Heart right ventricle (tissue), 16 donors: ENCODE measurements at regions not wholly inside any gene's neighbourhood (a gene's known extent, or its start where the extent isn't known, plus 50 kb on each side); places are given as distances from the start of the nearest gene placed in this dataset.

Source experiments
- ATAC-seq, 8 donors: fragments of 200-7000 bp; cut with Tn5 transposase; one replicate each; pipeline ENCODE4 v1.9.1; 2020; ENCODE audit warnings: mild to moderate bottlenecking in 8 of 8, moderate library complexity in 8 of 8, moderate number of reproducible peaks in 1 of 8
- DNase-seq, 2 donors: peaks; one replicate each; pipeline ENCODE4 v3.0.0-alpha.2; 2020
- H3K27ac ChIP-seq, 10 donors: fragments of 200-600 bp; sonication (generic) in 2 of 10; one replicate each; pipeline versions ENCODE4 v1.5.0 to v1.8.0; 2020 to 2022; ENCODE audit warnings: mild to moderate bottlenecking in 3 of 10
- H3K27me3 ChIP-seq, 7 donors: fragments of 200-600 bp; one replicate each; pipeline ENCODE4 v1.8.0; 2021 to 2022; ENCODE audit warnings: mild to moderate bottlenecking in 2 of 7
- H3K36me3 ChIP-seq, 9 donors: fragments of 200-600 bp; sonication (generic) in 1 of 9; one replicate each; pipeline versions ENCODE4 v1.5.0 to v1.8.0; 2020 to 2022; ENCODE audit warnings: mild to moderate bottlenecking in 2 of 9
- H3K4me1 ChIP-seq, 9 donors: fragments of 200-600 bp; sonication (generic) in 1 of 9; one replicate each; pipeline versions ENCODE4 v1.5.0 to v1.8.0; 2020 to 2022; ENCODE audit warnings: mild to moderate bottlenecking in 4 of 9
- H3K4me3 ChIP-seq, 10 donors: fragments of 200-600 bp; sonication (generic) in 2 of 10; one replicate each; pipeline versions ENCODE4 v1.5.0 to v1.8.0; 2020 to 2022; ENCODE audit warnings: mild to moderate bottlenecking in 7 of 10, moderate library complexity in 2 of 10
- H3K9me3 ChIP-seq, 11 donors: fragments of 200-600 bp in 10 of 11; sonication (generic) in 2 of 11; one replicate each; pipeline versions ENCODE4 v1.5.0 to v1.8.0; 2013 to 2022; ENCODE audit warnings: mild to moderate bottlenecking in 2 of 11, control low read depth in 1 of 11, moderate library complexity in 1 of 11
- WGBS, 2 donors: extraction: QIAGEN DNeasy Blood & Tissue Kit; methylation state at CpG; one replicate each; pipeline ENCODE4 v1.1.7; 2013; ENCODE audit warnings: inconsistent platforms in 1 of 2; 5-methylcytosine and 5-hydroxymethylcytosine counted together
- intact Hi-C, 10 donors: fragments of 100-400 bp; cut with DNase I; formaldehyde crosslinking; loops; one replicate each; pipeline versions ENCODE4 v1.11.1 to v1.14.2; 2022
- TF ChIP-seq, protein P1 (sequence below), 9 donors: fragments of 200-600 bp; sonication (generic) in 2 of 9; IDR thresholded peaks; one replicate each; pipeline versions ENCODE4 v1.5.0 to v1.8.0; 2021 to 2022; ENCODE audit warnings: antibody characterized with exemption in 9 of 9, mild to moderate bottlenecking in 5 of 9, moderate library complexity in 1 of 9
- donor health status: Arrhythmogenic right ventricular cardiomyopathy.
- donor health status: ischemic (EF 13 %, LVEDD 7.1; RV severe dilation, severe dysfunction).
- donor health status: healthy with polysubstance abuse.
- donor health status: DM: no; HTN: yes; CAD: no.
- donor health status: DM: no; HTN: no; CAD: no.
- donor health status: ischemic (EF 25% LVEDD 6.9; RV normal size, moderate dysfunction).
- donor health status: ischemic (EF 25% LVEDD 5.7; RV mildly dilated, moderate dysfunction).
- donor health status: healthy.
- donor health status: DM: yes; HTN: yes; CAD: no.
- donor health status: Ischemic cardiomyopathy.
- donor health status: ischemic (EF 35%, LVEDD 5.7; RV mildly dilated, moderate dysfunction).
- donor health status: nonischemic (EF 11% LVEDD 7.7; RV severe dilation, severe dysfunction).
- donor health status: DM: yes; HTN: yes; CAD: no.
- donor health status: PGD.
- donor health status: ischemic (EF 29% LVEDD 5.4; RV normal size, mild dysfunction).
- donor health status: nonischemic (EF 23%, LVEDD 6.1; RV moderate dilation, normal function).

GRCh38 chr2:163011000-163011399 lies 172.4 kb upstream of the KCNH7 start:
- H3K4me1 ChIP-seq = no peaks in the 10 kb centered on the region
- TF ChIP-seq, protein P1, sequence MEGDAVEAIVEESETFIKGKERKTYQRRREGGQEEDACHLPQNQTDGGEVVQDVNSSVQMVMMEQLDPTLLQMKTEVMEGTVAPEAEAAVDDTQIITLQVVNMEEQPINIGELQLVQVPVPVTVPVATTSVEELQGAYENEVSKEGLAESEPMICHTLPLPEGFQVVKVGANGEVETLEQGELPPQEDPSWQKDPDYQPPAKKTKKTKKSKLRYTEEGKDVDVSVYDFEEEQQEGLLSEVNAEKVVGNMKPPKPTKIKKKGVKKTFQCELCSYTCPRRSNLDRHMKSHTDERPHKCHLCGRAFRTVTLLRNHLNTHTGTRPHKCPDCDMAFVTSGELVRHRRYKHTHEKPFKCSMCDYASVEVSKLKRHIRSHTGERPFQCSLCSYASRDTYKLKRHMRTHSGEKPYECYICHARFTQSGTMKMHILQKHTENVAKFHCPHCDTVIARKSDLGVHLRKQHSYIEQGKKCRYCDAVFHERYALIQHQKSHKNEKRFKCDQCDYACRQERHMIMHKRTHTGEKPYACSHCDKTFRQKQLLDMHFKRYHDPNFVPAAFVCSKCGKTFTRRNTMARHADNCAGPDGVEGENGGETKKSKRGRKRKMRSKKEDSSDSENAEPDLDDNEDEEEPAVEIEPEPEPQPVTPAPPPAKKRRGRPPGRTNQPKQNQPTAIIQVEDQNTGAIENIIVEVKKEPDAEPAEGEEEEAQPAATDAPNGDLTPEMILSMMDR (IDR thresholded peaks at IDR 0.05) = no peak
- H3K9me3 ChIP-seq = peaks cover 0 to 26% (median 0%) of the 10 kb centered on the region in 11 donors
- ATAC-seq (no peak), DNase-seq (no peak)
- no peak overlapping the region for H3K27ac ChIP-seq
- H3K4me3 ChIP-seq = no peak overlapping the region
- WGBS, 2 donors = 58 to 71% methylated on average over 1 of the region's 1 CpG
- intact Hi-C loops = no loop called here
- no peaks in the 10 kb centered on the region for H3K36me3 ChIP-seq
- H3K27me3 ChIP-seq = no peaks in the 10 kb centered on the region

DNA sequence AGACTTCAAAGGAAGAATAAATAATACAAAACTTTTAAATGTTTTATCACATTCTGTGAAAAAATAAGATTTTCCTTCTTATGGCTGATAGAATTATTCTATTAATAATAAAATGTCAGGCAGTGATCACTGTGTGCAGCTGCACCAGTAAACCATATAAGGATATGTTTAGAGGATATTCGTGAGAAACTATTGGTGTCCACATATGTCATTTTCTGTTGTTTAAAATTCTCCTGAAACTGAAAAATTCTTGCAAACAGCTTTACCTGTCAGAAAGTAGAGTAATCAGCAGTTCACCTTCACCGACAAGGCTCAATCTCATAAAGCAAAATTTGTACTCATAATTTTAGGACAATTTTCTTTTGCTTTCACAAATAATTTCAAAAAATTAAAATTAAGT lies 170.1 kb upstream of the KCNH7 start:
- peaks cover 0 to 8% (median 0%) of the 10 kb centered on the region in 11 donors for H3K9me3 ChIP-seq
- no peaks in the 10 kb centered on the region for H3K4me1 ChIP-seq
- intact Hi-C loops = no loop called here
- no peak overlapping the region for H3K27ac ChIP-seq
- H3K36me3 ChIP-seq = no peaks in the 10 kb centered on the region
- TF ChIP-seq, protein P1 (IDR thresholded peaks at IDR 0.05) = no peak
- no peaks in the 10 kb centered on the region for H3K27me3 ChIP-seq
- DNase-seq (no peak), ATAC-seq (no peak)
- no peak overlapping the region for H3K4me3 ChIP-seq
- 85 to 86% methylated on average over 2 of the region's 2 CpGs for WGBS, 2 donors

- no peak overlapping the region for H3K27ac ChIP-seq
- H3K9me3 ChIP-seq = peaks cover 0 to 12% (median 0%) of the 10 kb centered on the region in 11 donors
- no peaks in the 10 kb centered on the region for H3K36me3 ChIP-seq
- TF ChIP-seq, protein P1 (IDR thresholded peaks at IDR 0.05) = no peak
- intact Hi-C loops = no loop called here
- no peaks in the 10 kb centered on the region for H3K4me1 ChIP-seq
- H3K4me3 ChIP-seq = no peak overlapping the region
- H3K27me3 ChIP-seq = no peaks in the 10 kb centered on the region
- no peak for DNase-seq
- ATAC-seq = no peak
Measured at GRCh38 chr2:162994718-162995117, 156.2 kb upstream of the KCNH7 start.

- Histone ChIP-seq H3K36me3 (no peaks in the 10 kb centered on the region), H3K9me3 (peaks cover 0 to 12% (median 0%) of the 10 kb centered on the region in 11 donors), H3K4me1 (no peaks in the 10 kb centered on the region), H3K27ac (no peak overlapping the region), H3K4me3 (no peak overlapping the region), H3K27me3 (no peaks in the 10 kb centered on the region)
- TF ChIP-seq, protein P1 (IDR thresholded peaks at IDR 0.05) = no peak
- DNase-seq (no peak), ATAC-seq (no peak)
- WGBS, 2 donors = 66 to 74% methylated on average over 3 of the region's 3 CpGs
- intact Hi-C loops = no loop called here
Measured at GRCh38 chr2:162992828-162993227, 154.3 kb upstream of the KCNH7 start.

DNA sequence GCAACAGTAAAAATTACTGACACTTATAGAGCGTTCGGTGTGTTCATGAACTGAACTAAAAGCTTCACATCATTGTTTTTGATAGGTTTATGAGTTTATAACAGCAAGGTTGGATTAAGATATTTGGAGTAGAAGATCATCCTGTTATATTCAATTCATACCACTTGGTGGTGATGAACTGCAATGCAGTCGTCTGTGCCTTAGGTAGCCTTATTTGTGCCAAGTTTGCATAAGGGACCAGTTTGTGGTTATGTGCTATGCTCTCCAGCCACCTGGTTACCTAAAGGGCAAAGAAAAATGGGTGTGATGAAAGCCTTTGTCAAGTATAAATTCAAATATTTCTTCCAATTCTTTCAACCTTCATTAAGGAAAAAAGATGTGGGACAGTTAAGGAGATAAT lies 150.9 kb upstream of the KCNH7 start:
- ATAC-seq (no peak), DNase-seq (no peak)
- H3K4me3 ChIP-seq = no peak overlapping the region
- intact Hi-C loops = no loop called here
- 47 to 50% methylated on average over 3 of the region's 3 CpGs for WGBS, 2 donors
- no peaks in the 10 kb centered on the region for H3K27me3 ChIP-seq
- H3K9me3 ChIP-seq = peaks cover 0 to 6% (median 0%) of the 10 kb centered on the region in 11 donors
- TF ChIP-seq, protein P1 (IDR thresholded peaks at IDR 0.05) = no peak
- H3K27ac ChIP-seq = no peak overlapping the region
- no peaks in the 10 kb centered on the region for H3K4me1 ChIP-seq
- H3K36me3 ChIP-seq = no peaks in the 10 kb centered on the region
